ENCODE measurements at regions not wholly inside any gene's neighbourhood (a gene's known extent, or its start where the extent isn't known, plus 50 kb on each side); places are given as distances from the start of the nearest gene placed in this dataset.

GRCh38 chr5:62112689-62113228 lies 193.2 kb upstream of the KIF2A start:
- DNase-seq (ENCODE audit: low read depth): no peak

DNA sequence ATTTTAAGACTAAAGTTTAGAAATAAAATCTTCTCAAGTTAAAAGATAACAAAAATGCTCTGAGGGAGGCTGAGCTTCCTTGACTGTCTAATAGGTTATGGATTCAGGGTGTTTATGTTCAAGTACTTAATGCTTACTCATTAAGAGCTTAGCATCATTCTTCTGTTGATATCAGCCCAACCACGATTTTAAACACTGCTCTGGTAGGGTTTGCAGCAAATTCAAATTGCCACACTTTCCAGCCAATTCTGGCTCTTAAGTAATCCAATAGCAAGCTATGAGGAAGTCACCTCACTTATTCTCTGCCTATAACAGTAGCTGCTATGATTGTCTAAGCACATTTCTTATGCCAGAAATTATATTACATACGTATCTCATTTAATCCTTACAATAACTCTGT lies 191.0 kb upstream of the KIF2A start:
- DNase-seq (ENCODE audit: low read depth): no peak

DNA sequence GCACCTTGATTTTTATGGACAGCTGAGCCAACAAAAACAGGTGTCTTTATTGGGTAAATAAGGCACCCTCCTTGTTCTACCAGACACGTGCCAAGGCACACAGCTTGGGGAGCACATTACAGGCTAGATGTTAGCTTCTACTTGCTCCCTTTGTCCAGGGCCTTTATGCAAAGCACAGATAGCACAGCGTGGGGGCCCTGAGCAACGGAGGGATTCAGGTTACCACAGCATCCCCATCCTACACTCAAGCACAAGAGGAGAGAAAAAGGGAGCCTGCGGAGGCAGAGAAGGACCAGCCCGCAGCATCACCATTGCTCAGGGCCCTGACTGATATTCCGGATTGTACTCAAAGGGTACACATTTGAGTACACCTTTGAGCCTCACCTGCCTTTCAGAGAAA lies 181.7 kb upstream of the KIF2A start:
- no peak for DNase-seq (ENCODE audit: low read depth)

DNA sequence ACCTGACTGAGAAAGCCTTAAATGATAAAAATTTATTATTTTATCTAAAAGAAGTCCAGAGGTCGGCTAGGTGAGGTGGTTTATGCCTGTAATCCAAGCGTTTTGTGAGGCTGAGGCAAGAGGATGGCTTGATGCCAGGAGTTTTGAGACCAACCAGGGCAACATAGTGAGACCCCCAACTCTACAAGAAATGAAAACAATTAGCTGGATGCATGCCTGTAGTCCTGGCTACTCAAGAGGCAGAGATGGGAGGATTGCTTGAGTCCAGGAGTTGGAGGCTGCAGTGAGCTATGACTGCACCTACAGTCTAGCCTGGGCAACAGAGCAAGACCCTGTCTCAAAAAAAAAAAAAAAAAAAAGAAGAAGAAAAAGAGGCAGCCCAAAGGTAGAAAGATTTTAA lies 179.9 kb upstream of the KIF2A start:
- DNase-seq (ENCODE audit: low read depth): no peak

GRCh38 chr5:62127098-62127736 lies 178.8 kb upstream of the KIF2A start:
- DNase-seq (ENCODE audit: low read depth): no peak

DNA sequence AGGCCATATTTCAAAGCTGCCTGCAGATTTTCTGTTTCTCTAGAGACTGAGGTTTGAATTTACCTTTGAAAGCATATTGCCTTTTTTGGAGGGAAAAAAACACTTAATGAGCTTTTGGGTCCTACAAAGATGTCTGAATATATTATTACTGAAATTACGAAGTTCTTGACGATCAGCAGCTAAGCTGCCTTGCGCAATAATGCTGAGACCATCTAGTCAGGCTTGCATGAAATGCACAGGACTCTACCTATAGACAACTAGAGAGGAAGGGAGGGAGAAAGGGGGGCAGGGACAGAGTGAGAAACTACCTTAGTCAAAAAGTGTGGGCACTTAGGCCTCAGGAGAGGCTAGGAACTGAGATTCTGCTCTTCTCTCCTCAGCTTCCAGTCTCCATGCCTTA lies 175.9 kb upstream of the KIF2A start:
- DNase-seq (ENCODE audit: low read depth): no peak

DNA sequence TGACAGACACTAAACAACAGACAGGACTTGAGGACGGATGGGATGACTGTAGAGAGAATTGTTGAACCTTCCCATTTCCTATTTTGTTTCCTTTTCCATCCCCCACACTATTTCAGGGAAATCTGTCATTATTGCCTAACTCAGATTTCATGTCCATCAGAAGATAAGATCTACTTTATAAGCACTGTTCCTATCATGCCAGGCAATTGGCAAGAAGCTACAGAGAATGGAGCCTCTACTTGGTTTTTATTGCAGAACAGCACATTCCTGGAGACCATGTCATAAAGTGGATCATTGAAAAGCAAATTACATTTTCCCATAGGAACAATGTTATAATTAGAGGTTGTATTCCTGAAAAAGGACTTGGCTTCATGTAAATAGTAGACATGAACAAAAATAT lies 173.7 kb upstream of the KIF2A start:
- DNase-seq (ENCODE audit: low read depth): no peak

- DNase-seq (ENCODE audit: low read depth): no peak
Measured at GRCh38 chr5:62133426-62133825, 172.6 kb upstream of the KIF2A start.

DNA sequence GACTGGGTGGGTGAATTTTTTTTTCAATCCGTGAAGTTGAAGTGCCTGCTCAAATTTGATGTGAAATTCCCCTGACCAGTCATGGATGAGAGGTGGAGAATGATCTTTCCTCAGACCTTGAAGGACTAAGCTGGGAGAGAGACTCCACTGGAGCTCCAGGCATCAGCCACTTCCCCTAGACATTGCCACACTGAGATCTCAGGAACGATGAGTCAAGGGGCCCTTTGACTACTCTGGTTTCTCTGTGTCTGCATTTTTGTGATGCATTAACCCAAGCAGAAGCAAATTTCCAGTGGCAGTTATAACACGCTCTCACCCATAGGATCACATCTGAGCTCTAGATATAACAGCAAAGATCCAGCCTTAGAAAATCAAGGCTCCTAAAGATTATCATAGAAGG lies 171.2 kb upstream of the KIF2A start:
- no peak for DNase-seq (ENCODE audit: low read depth)

- DNase-seq (ENCODE audit: low read depth): no peak
Measured at GRCh38 chr5:62137628-62138027, 168.4 kb upstream of the KIF2A start.

GRCh38 chr5:62138607-62139006 lies 167.4 kb upstream of the KIF2A start:
- DNase-seq (ENCODE audit: low read depth): no peak

- DNase-seq (ENCODE audit: low read depth): no peak
Measured at GRCh38 chr5:62139741-62140140, 166.3 kb upstream of the KIF2A start.

GRCh38 chr5:62142351-62142750 lies 163.7 kb upstream of the KIF2A start:
- no peak for DNase-seq (ENCODE audit: low read depth)

DNA sequence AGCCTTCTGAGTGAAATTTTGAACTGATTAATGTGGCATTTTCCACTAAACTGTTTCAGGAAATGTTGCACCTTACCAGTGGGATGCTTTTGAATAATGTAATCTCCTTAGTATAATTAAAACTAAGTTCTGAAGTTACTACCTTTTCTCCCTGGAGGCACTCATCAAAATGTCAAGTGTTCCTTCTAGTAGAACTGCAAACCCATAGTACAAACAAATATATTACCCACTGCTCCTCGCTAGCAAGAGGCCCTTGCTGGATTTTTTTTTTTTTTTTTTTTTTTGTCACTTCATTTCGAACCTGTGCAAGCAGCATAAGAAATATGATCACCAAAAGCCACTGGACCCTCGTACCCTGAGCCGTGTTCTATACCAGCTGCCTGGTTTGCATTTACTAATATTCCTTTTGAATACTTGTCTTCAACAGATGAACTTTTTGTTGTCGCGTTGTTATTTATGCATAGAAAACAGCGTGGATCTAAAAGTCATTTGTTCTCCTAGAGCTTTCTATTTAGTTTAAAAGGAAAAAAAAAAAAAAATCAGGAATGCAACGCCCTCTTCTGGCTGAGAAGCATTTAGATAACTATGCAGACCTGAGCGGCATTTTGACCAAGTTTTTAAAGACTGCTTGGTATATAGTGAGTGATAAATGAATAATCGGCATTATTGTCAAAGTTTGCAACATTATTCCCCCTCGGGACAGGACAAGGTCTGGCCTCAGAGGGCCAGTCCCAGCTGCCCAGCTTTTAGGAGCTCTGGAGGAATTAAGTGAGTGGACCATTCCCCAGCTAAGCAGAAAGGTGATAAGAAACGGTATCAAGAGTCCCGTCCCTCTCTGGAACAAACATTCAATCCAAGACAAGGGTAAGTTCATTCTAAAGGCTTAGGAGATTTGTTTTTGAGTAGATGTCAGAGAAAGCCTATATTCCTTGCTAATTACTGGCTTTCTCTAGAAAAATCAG lies 162.5 kb upstream of the KIF2A start:
- DNase-seq (ENCODE audit: low read depth): no peak

- no peak for DNase-seq (ENCODE audit: low read depth)
Measured at GRCh38 chr5:62144401-62145022, 161.5 kb upstream of the KIF2A start.

DNA sequence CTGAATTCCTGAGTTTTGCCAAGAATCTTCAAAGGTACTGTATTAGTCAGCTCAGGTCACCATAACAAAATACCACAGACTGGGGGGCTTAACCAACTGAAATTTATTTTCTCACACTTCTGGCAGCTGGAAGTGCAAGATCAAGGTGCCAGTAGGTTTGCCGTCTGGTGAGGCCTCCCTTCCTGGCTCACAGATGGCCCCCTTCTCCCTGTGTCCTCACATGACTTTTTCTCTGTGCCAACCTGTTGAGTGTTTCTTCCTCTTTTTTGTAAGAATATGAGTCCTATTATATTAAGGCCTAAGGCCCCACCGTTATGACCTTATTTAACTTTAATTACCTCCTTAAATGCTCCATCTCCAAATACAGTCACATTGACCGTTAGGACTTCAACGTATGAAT lies 156.1 kb upstream of the KIF2A start:
- no peak for DNase-seq (ENCODE audit: low read depth)

DNA sequence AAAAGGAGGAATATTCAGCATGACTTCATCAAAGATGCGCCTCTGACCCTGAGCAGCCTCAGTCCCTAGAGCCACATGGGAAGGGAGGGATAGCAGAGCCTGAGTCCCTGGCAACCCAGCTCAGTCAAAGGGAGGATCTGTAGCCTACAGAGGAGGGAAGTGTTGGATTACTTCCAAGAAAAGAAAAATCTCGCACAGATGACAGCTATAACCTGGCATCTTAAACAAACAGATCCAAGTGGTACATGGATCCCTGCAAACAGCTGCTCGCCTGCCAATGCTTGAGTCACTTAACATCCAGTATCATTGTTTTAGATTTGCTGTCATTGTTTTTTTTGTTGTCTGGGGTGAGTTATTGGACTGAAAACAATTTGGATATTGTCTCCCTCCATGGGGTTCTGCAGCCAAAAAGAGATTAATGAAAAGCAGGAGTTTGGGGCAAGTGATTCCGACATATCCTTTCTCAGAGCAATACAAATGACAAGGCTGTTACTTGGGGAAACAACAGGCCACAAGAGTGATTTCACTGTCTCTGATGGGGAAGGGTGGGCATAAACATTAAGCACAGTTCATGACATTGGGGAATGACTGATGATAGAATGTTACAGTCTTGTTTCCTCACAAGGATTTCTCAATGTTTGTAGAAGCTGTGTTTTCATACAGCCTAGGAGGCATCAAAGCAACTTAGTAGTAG lies 153.5 kb upstream of the KIF2A start:
- DNase-seq (ENCODE audit: low read depth): no peak

DNA sequence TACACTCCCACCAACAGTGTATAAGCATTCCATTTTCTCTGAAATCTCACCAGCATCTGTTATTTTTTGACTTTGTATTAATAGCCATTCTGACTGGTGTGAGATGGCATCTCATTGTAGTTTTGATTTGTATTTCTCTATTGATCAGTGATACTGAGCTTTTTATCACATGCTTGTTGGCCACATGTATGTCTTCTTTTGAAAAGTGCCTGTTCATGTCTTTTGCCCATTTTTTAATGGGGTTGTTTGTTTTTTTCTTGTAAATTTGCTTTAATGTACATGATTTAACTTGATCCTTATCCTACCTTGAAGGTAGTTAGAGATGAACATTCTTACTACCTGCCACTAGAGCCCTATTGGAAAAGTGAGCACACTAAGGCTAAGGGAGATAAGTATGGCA lies 151.2 kb upstream of the KIF2A start:
- DNase-seq (ENCODE audit: low read depth): no peak

DNA sequence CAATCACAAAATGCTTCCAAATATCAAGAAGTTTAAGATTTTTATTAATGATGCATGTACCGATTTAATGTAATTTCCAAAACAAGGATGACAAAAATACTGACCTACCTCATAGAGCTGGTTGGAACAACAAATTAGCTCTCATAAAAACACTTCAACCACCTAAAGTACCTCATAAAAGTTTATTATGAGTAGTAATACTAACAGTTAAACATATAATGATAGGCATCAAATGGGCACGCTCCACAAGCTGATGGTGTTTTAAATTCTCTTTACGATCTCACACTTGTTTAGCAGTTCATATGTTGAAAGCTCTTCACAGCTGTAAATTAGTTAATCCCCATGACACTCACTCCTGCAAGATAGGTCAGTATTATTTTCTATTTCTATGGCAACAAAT lies 150.0 kb upstream of the KIF2A start:
- no peak for DNase-seq (ENCODE audit: low read depth)

DNA sequence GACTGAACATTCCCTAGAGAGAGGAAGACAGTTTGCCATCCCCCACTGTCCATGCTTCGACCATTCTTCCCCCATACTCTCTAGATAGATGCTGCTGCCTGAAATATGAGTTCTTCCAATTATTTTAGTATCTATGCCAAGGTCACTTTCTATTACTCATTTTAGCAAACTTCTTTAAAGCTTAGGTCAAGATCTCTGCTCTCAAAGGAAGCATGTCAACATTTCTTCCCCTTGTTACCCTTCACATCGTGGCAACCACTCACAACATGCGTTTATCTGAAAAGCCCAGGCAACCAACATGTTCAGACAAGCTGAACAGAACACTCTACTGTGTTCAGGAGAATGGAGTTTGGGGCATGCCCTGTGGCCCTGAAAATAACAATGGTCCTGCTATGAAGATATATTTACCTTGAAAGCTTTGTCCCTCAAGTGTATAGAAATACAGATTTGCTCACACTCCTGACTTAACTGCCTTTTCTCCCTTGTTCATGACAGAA lies 138.4 kb upstream of the KIF2A start:
- no peak for DNase-seq (ENCODE audit: low read depth)

DNA sequence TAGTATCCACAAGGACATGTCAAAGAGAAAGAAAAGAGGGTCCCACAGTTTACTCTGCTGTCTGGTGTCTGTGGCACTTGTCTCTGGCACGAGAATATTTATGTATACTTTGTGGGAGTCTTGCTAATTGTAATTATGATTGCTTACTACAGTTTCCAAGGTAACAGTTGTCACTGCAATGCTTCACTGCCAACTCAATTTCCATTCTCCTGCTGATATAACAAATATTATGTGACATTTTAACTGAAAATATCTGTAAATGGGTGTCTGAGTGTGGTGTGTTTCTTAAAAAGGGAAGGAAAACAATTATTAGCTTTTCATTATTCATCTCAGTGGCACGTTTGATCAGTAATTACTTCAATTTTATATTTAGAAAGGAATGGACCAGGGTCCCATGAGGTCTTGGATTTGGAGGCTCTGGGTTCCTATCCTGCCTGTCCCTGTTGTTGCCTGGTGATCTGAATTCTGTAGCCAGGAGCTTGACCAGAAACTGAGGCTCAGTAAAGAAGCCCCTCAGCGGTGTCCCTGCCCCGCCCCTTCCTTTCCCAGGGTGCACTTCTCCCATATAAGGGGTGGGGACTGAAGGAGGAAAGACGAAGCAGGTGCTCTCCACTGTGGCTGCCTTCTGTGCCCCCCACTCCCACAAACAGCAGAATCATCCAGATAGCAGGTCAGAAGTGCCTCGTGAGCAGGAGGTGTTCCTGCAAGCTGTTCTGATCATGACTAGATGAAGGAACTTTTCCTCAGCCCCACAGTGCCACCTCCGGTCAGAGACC lies 137.3 kb upstream of the KIF2A start:
- DNase-seq (ENCODE audit: low read depth): no peak

Data from activated T-cell treated with anti-CD3 and anti-CD28 coated beads for 48 hours (primary cell).